ENCODE measurements at regions not wholly inside any gene's neighbourhood (a gene's known extent, or its start where the extent isn't known, plus 50 kb on each side); places are given as distances from the start of the nearest gene placed in this dataset.

- H3K36me3 ChIP-seq = no peaks in the 10 kb centered on the region
- WGBS, 2 donors = 94 to 95% methylated on average over 3 of the region's 3 CpGs
- intact Hi-C loops (cut with DNase I) = no loop called here
Measured at GRCh38 chr5:118603278-118603677, 385.1 kb downstream of the DTWD2 start.

GRCh38 chr5:118598311-118598710 is 390.0 kb downstream of the DTWD2 start:
- WGBS, 2 donors = 58 to 64% methylated on average over 3 of the region's 3 CpGs
- H3K27me3 ChIP-seq = no peaks in the 10 kb centered on the region
- DNase-seq = no peak
- H3K27ac ChIP-seq = peak overlapping the region; percentile 6 to 30 (median 17)
- peaks cover 5 to 9% of the 10 kb centered on the region in 2 donors for H3K4me1 ChIP-seq
- H3K36me3 ChIP-seq = no peaks in the 10 kb centered on the region
- H3K9me3 ChIP-seq = no peaks in the 10 kb centered on the region
- H3K4me3 ChIP-seq (replicated peaks in 1 of 3) = no peak overlapping the region
- intact Hi-C loops (cut with DNase I) = no loop called here
- no peak for TF ChIP-seq POLR2A (IDR thresholded peaks at IDR 0.05)
- no peak for TF ChIP-seq CTCF (IDR thresholded peaks at IDR 0.05)

More at GRCh38 chr5:118603278-118603677, 385.1 kb downstream of the DTWD2 start:
- Histone ChIP-seq H3K27ac (no peak overlapping the region), H3K27me3 (no peaks in the 10 kb centered on the region), H3K4me3 (replicated peaks in 1 of 3) (no peak overlapping the region), H3K9me3 (no peaks in the 10 kb centered on the region), H3K4me1 (peaks cover 4 to 12% of the 10 kb centered on the region in 2 donors)
- TF ChIP-seq POLR2A (IDR thresholded peaks at IDR 0.05) (no peak), CTCF (IDR thresholded peaks at IDR 0.05) (no peak)
- DNase-seq = no peak

GRCh38 chr5:118597543-118597942 is 390.8 kb downstream of the DTWD2 start:
- WGBS, 2 donors = 23 to 40% methylated on average over 3 of the region's 3 CpGs
- Histone ChIP-seq H3K27me3 (no peaks in the 10 kb centered on the region), H3K27ac (no peak overlapping the region), H3K9me3 (no peaks in the 10 kb centered on the region), H3K36me3 (no peaks in the 10 kb centered on the region), H3K4me1 (peaks cover 5 to 9% of the 10 kb centered on the region in 2 donors), H3K4me3 (replicated peaks in 1 of 3) (no peak overlapping the region)
- intact Hi-C loops (cut with DNase I) = no loop called here
- TF ChIP-seq POLR2A (IDR thresholded peaks at IDR 0.05) = no peak
- TF ChIP-seq CTCF (IDR thresholded peaks at IDR 0.05) = no peak
- DNase-seq = no peak

GRCh38 chr5:118596255-118596654 is 392.1 kb downstream of the DTWD2 start:
- H3K27ac ChIP-seq = no peak overlapping the region
- TF ChIP-seq CTCF (IDR thresholded peaks at IDR 0.05) (no peak), POLR2A (IDR thresholded peaks at IDR 0.05) (no peak)
- H3K36me3 ChIP-seq = no peaks in the 10 kb centered on the region
- intact Hi-C loops (cut with DNase I) = no loop called here
- H3K9me3 ChIP-seq = no peaks in the 10 kb centered on the region
- H3K27me3 ChIP-seq = no peaks in the 10 kb centered on the region
- 84% methylated on average over 4 of the region's 4 CpGs for WGBS, 2 donors
- peaks cover 5 to 9% of the 10 kb centered on the region in 2 donors for H3K4me1 ChIP-seq
- no peak for DNase-seq
- H3K4me3 ChIP-seq (replicated peaks in 1 of 3) = no peak overlapping the region

GRCh38 chr5:118593003-118593328 is 395.4 kb downstream of the DTWD2 start:
- Histone ChIP-seq H3K4me3 (replicated peaks in 1 of 3) (no peak overlapping the region), H3K27ac (no peak overlapping the region), H3K36me3 (no peaks in the 10 kb centered on the region), H3K9me3 (no peaks in the 10 kb centered on the region), H3K4me1 (peaks cover 0 to 2% of the 10 kb centered on the region in 2 donors), H3K27me3 (no peaks in the 10 kb centered on the region)
- intact Hi-C loops (cut with DNase I) = no loop called here
- 86 to 95% methylated on average over 1 of the region's 1 CpG for WGBS, 2 donors
- TF ChIP-seq CTCF (IDR thresholded peaks at IDR 0.05) (peak in 1 of 6 experiments; percentile 13), POLR2A (IDR thresholded peaks at IDR 0.05) (no peak)
- no peak for DNase-seq

Measured in thyroid gland (tissue), 4 donors.